NCI-H345 (cell line): ENCODE measurements at regions not wholly inside any gene's neighbourhood (a gene's known extent, or its start where the extent isn't known, plus 50 kb on each side); places are given as distances from the start of the nearest gene placed in this dataset.

Source experiments
- DNase-seq: peaks from one replicate; lab custom pipeline; 2025; lab: John Stamatoyannopoulos, UW

DNA sequence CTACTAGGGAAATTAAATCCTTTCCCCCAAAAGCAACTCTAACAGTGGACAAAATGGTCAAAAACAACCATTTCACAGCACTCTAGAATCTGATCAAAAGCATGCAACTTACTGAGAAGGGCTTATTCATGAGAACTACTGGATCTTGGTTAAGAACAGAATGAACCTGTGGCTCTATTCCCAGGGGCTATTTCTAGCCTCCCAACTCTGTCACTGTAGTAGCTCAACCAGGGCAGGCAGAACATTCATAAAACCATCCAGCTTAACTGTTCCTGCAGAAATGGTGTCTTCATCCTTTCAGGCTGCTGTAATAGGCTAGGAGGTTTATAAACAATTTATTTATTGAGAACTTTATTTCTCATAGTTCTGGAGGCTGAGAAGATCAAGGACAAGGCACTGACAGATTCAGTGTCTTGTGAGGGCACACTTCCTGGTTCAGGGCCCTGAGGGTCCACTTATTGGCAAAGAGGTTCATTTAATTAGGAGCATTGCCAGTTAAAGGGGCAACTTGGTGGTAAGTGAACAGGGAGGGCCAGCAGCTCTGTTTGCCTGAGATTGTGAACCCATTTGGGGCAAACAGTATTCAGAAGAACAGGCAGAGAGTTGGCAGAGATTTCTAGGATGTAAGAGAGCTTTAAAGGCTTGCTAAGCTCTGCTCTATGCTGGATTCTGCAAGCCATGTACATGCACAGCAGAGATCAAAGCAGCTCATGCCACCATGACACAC lies 238.5 kb upstream of the FBXL7 start:
- no peak for DNase-seq

GRCh38 chr5:15260356-15261268 lies 239.4 kb upstream of the FBXL7 start:
- no peak for DNase-seq

DNA sequence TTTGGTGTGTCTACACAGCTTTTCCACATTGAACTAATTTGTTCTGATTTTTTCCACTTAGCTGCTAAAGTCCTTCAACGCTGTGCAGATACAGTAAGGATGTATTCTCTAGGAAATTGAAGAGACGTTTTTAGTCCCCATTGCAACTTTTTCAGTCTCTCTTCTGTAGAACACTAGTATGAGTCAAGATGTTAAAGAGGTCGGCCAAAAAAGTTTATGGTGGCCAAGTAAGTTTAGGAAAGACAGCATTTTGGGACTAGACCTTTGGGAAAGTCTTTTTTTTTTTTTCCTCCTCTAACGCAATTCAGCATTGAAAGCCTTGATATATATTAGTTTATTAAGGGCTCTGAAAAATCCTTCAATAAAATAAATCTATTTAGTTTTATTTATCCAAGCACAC lies 243.5 kb upstream of the FBXL7 start:
- DNase-seq = no peak

GRCh38 chr5:15255576-15255975 lies 244.4 kb upstream of the FBXL7 start:
- no peak for DNase-seq

DNA sequence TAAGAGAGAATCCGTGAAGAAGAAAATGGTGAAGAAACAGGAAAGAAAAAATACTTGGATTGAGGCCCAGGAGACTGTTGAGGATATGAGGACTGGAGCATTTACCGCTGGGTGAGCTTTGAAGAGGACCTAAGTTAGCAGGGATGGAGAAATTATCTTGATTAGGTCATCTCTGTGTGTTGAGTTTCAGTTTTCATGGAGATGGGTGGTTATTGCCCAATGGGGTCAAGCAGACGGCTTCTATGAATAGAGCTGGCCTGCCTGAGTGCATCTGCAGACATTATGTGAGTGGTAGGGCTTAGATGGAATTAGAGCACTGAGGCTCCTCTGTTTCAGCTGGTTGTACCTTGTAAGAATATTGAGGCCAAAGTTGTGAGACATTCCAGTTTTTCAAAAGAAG lies 245.4 kb upstream of the FBXL7 start:
- DNase-seq = no peak

DNA sequence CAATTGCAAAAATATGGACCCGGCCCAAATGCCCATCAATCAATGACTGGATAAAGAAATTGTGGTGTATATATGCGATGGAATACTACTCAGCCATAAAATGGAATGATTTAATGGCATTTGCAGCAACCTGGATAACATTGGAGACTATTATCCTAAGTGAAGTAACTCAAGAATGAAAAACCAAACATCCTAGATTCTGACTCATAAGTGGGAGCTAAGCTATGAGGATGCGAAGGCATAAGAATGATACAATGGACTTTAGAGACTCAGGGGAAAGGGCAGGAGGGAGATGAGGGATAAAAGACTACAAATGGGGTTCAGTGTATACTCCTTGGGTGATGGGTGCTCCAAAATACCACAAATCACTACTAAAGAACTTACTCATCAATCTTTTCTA lies 247.6 kb upstream of the FBXL7 start:
- no peak for DNase-seq

DNA sequence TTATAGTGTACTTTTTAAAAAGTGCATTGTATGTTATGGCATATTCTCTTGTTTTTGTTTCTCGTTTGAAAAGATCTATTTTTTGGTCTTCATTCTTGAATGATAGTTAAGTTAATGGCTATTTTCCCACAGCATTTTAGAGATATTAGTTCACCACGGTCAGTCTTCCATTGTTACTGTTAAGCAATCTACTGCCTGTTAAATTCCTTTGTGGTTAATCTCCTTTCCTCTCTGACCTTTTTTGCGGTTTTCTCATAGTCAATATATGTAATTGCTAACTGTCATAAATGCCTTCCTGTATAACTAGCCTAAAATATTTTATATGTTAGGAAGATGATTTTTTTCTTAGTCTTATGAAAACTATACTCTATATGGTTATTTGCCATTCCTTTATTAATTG lies 250.8 kb upstream of the FBXL7 start:
- no peak for DNase-seq

GRCh38 chr5:15248731-15249130 lies 251.2 kb upstream of the FBXL7 start:
- DNase-seq = no peak

GRCh38 chr5:15245913-15246312 lies 254.1 kb upstream of the FBXL7 start:
- DNase-seq = no peak

DNA sequence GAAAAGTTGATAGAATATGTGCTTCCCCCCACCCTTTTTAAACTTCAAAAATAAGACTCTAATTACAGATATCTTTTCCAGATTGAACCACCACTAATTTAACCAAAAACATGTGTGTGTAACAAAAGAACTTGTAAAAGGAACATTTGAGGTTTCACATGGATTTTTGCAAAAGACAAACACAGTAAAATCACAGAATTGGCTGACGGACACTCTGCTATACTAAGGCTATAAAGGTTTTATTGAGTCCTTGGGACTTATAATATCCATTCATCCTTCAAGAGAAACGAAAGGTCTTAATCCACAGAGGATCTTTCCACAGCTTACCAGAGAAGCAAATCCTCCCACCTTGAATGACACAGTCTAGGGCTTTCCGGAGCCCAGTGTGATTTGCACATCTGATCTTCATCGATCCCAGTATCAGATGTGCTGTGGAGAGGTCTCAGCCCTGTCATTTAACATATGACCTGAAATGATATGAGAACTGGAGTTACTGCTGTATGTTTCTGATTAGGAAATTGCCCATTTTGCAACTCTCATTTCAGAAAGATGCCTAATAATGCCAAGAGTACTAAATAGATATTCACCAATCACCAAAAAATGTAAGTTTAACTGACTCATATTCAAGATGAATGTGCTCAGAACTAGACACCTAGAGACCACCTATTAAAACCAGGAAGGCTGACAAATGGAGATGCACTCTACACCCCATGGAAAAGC lies 256.5 kb upstream of the FBXL7 start:
- DNase-seq = no peak

- no peak for DNase-seq
These were observed 258.7 kb upstream of the FBXL7 start for GRCh38 chr5:15241216-15241821.

DNA sequence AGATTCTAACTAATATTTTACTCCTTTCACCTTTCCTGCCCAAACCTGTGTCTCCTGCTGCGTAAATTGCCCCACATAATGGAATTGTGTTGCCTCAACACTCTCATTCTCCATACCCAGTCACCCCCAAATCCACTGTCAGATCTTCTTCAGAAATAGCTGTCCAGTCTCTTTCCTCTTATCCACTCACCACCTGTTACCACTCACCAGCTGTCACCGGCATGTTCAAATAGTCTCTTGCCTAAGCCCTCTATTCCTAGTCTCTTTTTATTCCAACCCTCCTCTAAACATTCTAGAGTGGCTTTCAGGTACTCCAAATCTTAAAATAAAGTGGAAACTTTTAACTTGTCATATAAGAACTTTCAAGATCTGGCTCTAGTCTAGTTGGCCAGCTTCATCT lies 262.0 kb upstream of the FBXL7 start:
- no peak for DNase-seq

DNA sequence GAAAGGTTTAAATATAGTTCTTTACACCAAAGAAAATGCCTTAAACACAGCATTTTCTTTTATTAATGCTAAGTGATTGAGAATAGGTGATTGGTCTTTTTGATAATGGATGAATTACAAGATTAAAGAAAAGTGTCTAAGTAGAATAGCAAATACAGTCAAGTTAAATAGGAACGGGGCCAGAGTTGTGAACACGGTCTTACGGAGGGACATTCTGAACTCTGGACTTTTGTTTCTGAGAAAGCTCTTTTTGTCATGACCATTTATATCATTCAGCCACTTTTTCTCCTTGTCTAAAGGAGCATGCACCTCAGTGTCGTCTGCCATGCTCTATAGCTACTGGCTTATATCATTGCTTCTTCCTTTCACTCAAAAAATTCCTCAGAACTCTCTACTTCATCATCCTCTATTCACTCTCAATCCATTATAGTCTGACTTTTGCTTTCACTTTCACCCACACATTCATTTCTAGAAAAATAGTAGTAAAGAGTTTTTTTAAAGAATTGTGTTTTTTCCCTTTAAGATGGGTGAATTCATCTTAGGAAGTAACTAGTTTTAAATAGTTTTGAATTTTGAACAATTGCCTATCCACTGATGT lies 263.0 kb upstream of the FBXL7 start:
- no peak for DNase-seq

- no peak for DNase-seq
These were observed 265.1 kb upstream of the FBXL7 start for GRCh38 chr5:15234911-15235310.

DNA sequence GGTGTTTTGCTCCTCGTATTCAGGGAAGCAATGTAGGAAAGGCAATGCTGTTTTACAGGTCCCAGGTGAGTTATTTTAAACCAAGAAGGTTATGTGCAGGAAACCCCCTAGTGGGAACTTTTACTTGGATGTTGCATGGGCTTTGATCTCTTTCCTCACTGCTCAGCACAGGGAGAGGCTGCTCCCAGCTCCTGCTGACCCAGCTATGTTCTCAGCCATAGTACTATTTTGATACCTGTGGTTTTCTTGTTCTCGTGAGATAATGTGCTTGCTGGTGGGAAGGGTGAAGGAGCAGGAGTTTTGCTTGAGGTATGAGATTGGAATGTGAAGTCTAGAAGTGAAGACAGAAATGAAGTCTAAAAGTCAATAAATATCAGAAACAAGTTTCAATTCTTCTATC lies 265.6 kb upstream of the FBXL7 start:
- DNase-seq = no peak

DNA sequence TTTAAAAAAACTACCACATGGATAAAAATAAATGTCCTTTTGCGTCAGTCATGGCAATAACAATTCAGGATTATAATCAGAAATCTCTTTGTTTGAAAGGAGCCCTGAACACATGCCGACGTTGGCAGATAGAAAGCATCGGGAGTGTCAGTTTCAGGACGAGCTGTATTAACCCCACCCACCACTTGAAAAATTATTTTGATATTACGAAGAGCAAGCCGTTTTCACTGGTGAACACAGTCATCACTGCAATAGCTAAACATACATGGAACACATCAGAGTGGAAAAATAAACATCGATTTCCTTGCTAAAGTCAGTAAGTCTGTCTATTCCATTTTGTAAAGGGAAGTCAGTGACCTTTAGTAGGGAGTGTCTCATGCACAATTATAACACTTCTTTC lies 266.4 kb upstream of the FBXL7 start:
- no peak for DNase-seq

GRCh38 chr5:15222156-15222555 lies 277.8 kb upstream of the FBXL7 start:
- no peak for DNase-seq

GRCh38 chr5:15220642-15221173 lies 279.3 kb upstream of the FBXL7 start:
- no peak for DNase-seq

DNA sequence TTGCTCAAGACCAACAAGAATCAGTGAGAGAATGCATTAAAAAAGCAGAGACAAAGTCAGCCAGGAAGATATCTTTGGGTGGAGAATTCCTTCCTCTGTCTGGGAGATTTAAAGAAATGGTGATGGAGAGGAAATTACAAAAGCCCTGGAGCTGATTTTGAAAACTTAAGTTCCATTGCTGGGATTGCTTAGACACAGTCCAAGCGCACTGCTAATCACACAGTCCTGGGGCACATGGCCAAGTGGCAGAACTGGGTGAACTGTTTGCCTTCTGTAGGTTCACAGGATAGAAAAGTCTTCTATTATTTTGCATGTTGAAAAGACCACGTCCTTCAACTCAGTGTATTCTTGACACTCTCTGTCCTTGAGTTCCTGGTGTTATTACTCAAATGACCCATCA lies 284.9 kb upstream of the FBXL7 start:
- no peak for DNase-seq

GRCh38 chr5:15214010-15214409 lies 286.0 kb upstream of the FBXL7 start:
- DNase-seq = no peak

GRCh38 chr5:15209053-15209762 lies 290.8 kb upstream of the FBXL7 start:
- DNase-seq = no peak
